IMR-90 (cell line): ENCODE measurements at regions not wholly inside any gene's neighbourhood (a gene's known extent, or its start where the extent isn't known, plus 50 kb on each side); places are given as distances from the start of the nearest gene placed in this dataset.

Experiments
- ATAC-seq: fragments of 200-7000 bp; cut with Tn5 transposase; 2 replicates; pipeline ENCODE4 v1.9.1; 2020; ENCODE audit warnings: low read depth, mild to moderate bottlenecking, moderate library complexity
- BruUV-seq: library from RNA; stranded (reverse); fragments of 400-500 nt; replicated peaks from 2 replicates; lab custom pipeline; 2021; lab: Mats Ljungman, UMichigan
- CTCF ChIA-PET: fragments of 300-600 bp; formaldehyde crosslinking; extraction: SDS; loops from one replicate; lab custom pipeline; 2021; ENCODE audit warnings: antibody characterized with exemption; lab: Yijun Ruan, JAX
- POLR2A ChIA-PET: fragments of 300-600 bp; sonication (Branson Sonifier 250); formaldehyde crosslinking; loops from one replicate; lab custom pipeline; 2022; ENCODE audit warnings: antibody characterized with exemption; ENCODE audit not compliant: unreplicated experiment; lab: Charles Lee
- DNase-seq: peaks from one replicate; pipeline ENCODE4 v3.0.0; 2013
- H2AFZ ChIP-seq: replicated peaks from 2 replicates; pipeline ENCODE3; 2013; ENCODE audit warnings: low read length, mild to moderate bottlenecking; ENCODE audit not compliant: poor library complexity
- H2AK5ac ChIP-seq: 2 replicates; pipeline ENCODE4 v1.6.1; 2013; ENCODE audit warnings: low read depth, low read length, inconsistent platforms
- H2AK9ac ChIP-seq: replicated peaks from 2 replicates; pipeline ENCODE3; 2013; ENCODE audit warnings: mild to moderate bottlenecking, low read depth, low read length, moderate library complexity; ENCODE audit not compliant: poor library complexity
- H2BK120ac ChIP-seq: 2 replicates; pipeline ENCODE4 v1.6.1; 2013; ENCODE audit warnings: low read depth, low read length, inconsistent platforms
- H2BK15ac ChIP-seq: 3 replicates; pipeline ENCODE4 v1.6.1; 2013; ENCODE audit warnings: low read depth, low read length, inconsistent platforms
- H2BK20ac ChIP-seq: 2 replicates; pipeline ENCODE4 v1.6.1; 2013; ENCODE audit warnings: low read depth, mild to moderate bottlenecking, inconsistent platforms, low read length, moderate library complexity
- H2BK5ac ChIP-seq: 2 replicates; pipeline ENCODE4 v1.6.1; 2013; ENCODE audit warnings: mild to moderate bottlenecking, low read depth, low read length, inconsistent platforms; ENCODE audit not compliant: poor library complexity, severe bottlenecking
- H3K14ac ChIP-seq: replicated peaks from 2 replicates; pipeline ENCODE4 v1.6.1; 2013; ENCODE audit warnings: low read depth, low read length, inconsistent platforms
- H3K18ac ChIP-seq: 2 replicates; pipeline ENCODE4 v1.6.1; 2013; ENCODE audit warnings: low read depth, low read length, control low read depth
- H3K23ac ChIP-seq: 2 replicates; pipeline ENCODE4 v1.6.1; 2013; ENCODE audit warnings: low read depth, low read length, inconsistent platforms
- H3K27ac ChIP-seq: 2 replicates; pipeline ENCODE4 v1.5.1; 2013; ENCODE audit warnings: mild to moderate bottlenecking, control low read depth, low read length; ENCODE audit not compliant: insufficient read depth
- H3K27me3 ChIP-seq: 2 replicates; pipeline ENCODE4 v1.6.1; 2013; ENCODE audit warnings: low read length; ENCODE audit not compliant: control insufficient read depth, insufficient read depth
- H3K36me3 ChIP-seq: 2 replicates; pipeline ENCODE4 v1.6.1; 2013; ENCODE audit warnings: low read length, mixed read lengths; ENCODE audit not compliant: control insufficient read depth, insufficient read depth
- H3K4ac ChIP-seq: 2 replicates; pipeline ENCODE4 v1.6.1; 2013; ENCODE audit warnings: low read depth, low read length, inconsistent platforms
- H3K4me1 ChIP-seq: 2 replicates; pipeline ENCODE4 v1.6.1; 2013; ENCODE audit warnings: low read length, mixed read lengths; ENCODE audit not compliant: control insufficient read depth, insufficient read depth
- H3K4me2 ChIP-seq: 2 replicates; pipeline ENCODE4 v1.6.1; 2013; ENCODE audit warnings: low read depth, mild to moderate bottlenecking, control low read depth, low read length, moderate library complexity
- H3K4me3 ChIP-seq: 2 replicates; pipeline ENCODE4 v1.5.1; 2013; ENCODE audit warnings: low read depth, mild to moderate bottlenecking, control low read depth, low read length, moderate library complexity; ENCODE audit not compliant: insufficient read depth
- H3K56ac ChIP-seq: 2 replicates; pipeline ENCODE4 v1.6.1; 2013; ENCODE audit warnings: low read length, inconsistent platforms; ENCODE audit not compliant: insufficient read depth; ENCODE audit errors: extremely low read depth
- H3K79me1 ChIP-seq, 2 experiments: 2 replicates each; pipeline ENCODE4 v1.6.1; 2013; ENCODE audit warnings: low read length in 2 of 2, inconsistent platforms in 1 of 2, low read depth in 1 of 2
- H3K9ac ChIP-seq: 2 replicates; pipeline ENCODE4 v1.6.1; 2013; ENCODE audit warnings: low read depth, low read length, control low read depth
- H3K9me1 ChIP-seq: 2 replicates; pipeline ENCODE4 v1.6.1; 2013; ENCODE audit warnings: low read length, inconsistent platforms; ENCODE audit not compliant: insufficient read depth
- H3K9me3 ChIP-seq: 2 replicates; pipeline ENCODE4 v1.6.1; 2013; ENCODE audit warnings: low read length; ENCODE audit not compliant: control insufficient read depth, insufficient read depth
- H4K20me1 ChIP-seq: 2 replicates; pipeline ENCODE4 v1.6.1; 2013; ENCODE audit warnings: low read length, inconsistent platforms; ENCODE audit not compliant: insufficient read depth
- H4K5ac ChIP-seq: 2 replicates; pipeline ENCODE4 v1.6.1; 2013; ENCODE audit warnings: mild to moderate bottlenecking, low read depth, low read length, control low read depth
- H4K8ac ChIP-seq, 2 experiments: 2 replicates each; pipeline ENCODE4 v1.6.1; 2013; ENCODE audit warnings: low read depth in 2 of 2, low read length in 2 of 2, control low read depth in 1 of 2, inconsistent platforms in 1 of 2
- H4K91ac ChIP-seq: 2 replicates; pipeline ENCODE4 v1.6.1; 2013; ENCODE audit warnings: low read depth, low read length, inconsistent platforms; ENCODE audit not compliant: insufficient read depth
- MAFK ChIP-seq: IDR thresholded peaks from 2 replicates; pipeline ENCODE4 v1.6.1; 2012; ENCODE audit warnings: low read depth, low read length, improper control_type of control experiment
- WGBS, 2 experiments: methylation state at CpG; one replicate each; pipeline versions ENCODE4 v1.1.5 to v1.1.7; 2013; ENCODE audit warnings: missing lambda C conversion rate in 2 of 2; ENCODE audit not compliant: insufficient read length in 1 of 2; ENCODE audit errors: extremely low coverage in 2 of 2; 5-methylcytosine and 5-hydroxymethylcytosine counted together
- dilution Hi-C: fragments of 300-500 bp; cut with HindIII; formaldehyde crosslinking; loops from one replicate; pipeline ENCODE4 v1.14.3; 2018; ENCODE audit warnings: low sequenced_read_pairs; ENCODE audit not compliant: unreplicated experiment
- in situ Hi-C: fragments of 300-500 bp; cut with MboI; formaldehyde crosslinking; loops from 3 replicates; pipeline ENCODE4 v1.14.3; 2019; ENCODE audit warnings: low sequenced_read_pairs, inconsistent platforms, mixed read lengths
- intact Hi-C: fragments of 100-400 bp; cut with micrococcal nuclease; formaldehyde crosslinking; loops from 2 replicates; pipeline ENCODE4 v1.10.0; 2022

DNA sequence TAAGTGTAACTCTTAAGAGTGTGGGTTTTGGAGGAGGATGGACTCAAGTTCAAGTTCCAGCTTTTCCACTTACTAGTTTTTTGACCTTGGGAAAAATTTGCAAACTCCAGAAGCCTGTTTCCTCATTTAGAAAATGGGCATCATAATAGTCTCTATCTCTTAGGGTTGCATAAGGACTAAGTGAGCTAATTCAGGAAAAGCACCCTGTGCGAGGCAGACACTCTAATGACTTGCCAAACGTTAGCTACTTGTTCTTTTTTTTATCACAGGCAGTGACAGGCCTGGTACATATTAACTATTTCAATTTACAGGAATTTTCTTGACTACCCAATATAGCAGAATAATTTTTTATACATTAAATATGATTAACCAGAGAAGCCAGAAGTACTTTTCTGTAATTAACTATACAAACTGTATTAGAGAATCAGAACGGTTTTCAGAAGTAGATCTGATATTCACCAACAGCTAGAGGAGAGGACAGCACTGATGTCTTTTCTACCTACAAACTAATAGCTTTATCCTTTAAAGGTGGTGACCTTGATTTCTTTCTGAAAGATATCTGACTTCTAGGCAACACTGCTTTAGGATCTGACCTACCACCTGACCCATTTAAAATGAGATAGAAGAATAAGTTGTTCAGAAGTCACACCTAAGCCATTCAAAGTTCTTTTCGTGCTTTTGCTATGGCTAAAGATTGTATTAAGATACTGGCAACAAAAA is 139.6 kb upstream of the HAND2 start:
- no peak overlapping the region for H2BK20ac ChIP-seq
- WGBS, 2 experiments = no CpG with 5 or more reads among the region's 4 CpGs
- no peaks in the 10 kb centered on the region for H3K79me1 ChIP-seq
- H4K91ac ChIP-seq = no peak overlapping the region
- DNase-seq (no peak), ATAC-seq (no peak)
- H3K4ac ChIP-seq = no peak overlapping the region
- H3K4me1 ChIP-seq = no peaks in the 10 kb centered on the region
- H3K56ac ChIP-seq = no peak overlapping the region
- H4K8ac ChIP-seq = no peak overlapping the region
- no TSS peak for BruUV-seq
- no peaks in the 10 kb centered on the region for H3K27me3 ChIP-seq
- no peaks in the 10 kb centered on the region for H3K9me3 ChIP-seq
- H4K5ac ChIP-seq = no peak overlapping the region
- no peaks in the 10 kb centered on the region for H3K9me1 ChIP-seq
- no peaks in the 10 kb centered on the region for H4K20me1 ChIP-seq
- H3K27ac ChIP-seq = no peak overlapping the region
- H3K18ac ChIP-seq = no peak overlapping the region
- no peak overlapping the region for H2AK9ac ChIP-seq
- no peak overlapping the region for H3K14ac ChIP-seq
- in situ Hi-C loops (no loop called here), dilution Hi-C loops (no loop called here), intact Hi-C loops (no loop called here)
- ChIA-PET CTCF (interaction anchor here (1.5 kb wide), 1 partner anchor 76 kb away, joined by 3 read pairs; no protein-coding TSS in a partner anchor), POLR2A (no interaction called here)
- no peak overlapping the region for H2BK120ac ChIP-seq
- no peak overlapping the region for H2AK5ac ChIP-seq
- H3K4me3 ChIP-seq = no peak overlapping the region
- no peak overlapping the region for H3K4me2 ChIP-seq
- TF ChIP-seq MAFK = no peak
- no peak overlapping the region for H3K9ac ChIP-seq
- no peak overlapping the region for H2BK15ac ChIP-seq
- no peak overlapping the region for H2BK5ac ChIP-seq
- H2AFZ ChIP-seq = no peak overlapping the region
- H3K36me3 ChIP-seq = no peaks in the 10 kb centered on the region
- H3K23ac ChIP-seq = no peak overlapping the region
